ENCODE measurements at regions not wholly inside any gene's neighbourhood (a gene's known extent, or its start where the extent isn't known, plus 50 kb on each side); places are given as distances from the start of the nearest gene placed in this dataset.
"Not testable (repeated sequence)": the region's sequence is repeated elsewhere in the genome, so short reads cannot be mapped to it uniquely, and the experiment has no call there.

DNA sequence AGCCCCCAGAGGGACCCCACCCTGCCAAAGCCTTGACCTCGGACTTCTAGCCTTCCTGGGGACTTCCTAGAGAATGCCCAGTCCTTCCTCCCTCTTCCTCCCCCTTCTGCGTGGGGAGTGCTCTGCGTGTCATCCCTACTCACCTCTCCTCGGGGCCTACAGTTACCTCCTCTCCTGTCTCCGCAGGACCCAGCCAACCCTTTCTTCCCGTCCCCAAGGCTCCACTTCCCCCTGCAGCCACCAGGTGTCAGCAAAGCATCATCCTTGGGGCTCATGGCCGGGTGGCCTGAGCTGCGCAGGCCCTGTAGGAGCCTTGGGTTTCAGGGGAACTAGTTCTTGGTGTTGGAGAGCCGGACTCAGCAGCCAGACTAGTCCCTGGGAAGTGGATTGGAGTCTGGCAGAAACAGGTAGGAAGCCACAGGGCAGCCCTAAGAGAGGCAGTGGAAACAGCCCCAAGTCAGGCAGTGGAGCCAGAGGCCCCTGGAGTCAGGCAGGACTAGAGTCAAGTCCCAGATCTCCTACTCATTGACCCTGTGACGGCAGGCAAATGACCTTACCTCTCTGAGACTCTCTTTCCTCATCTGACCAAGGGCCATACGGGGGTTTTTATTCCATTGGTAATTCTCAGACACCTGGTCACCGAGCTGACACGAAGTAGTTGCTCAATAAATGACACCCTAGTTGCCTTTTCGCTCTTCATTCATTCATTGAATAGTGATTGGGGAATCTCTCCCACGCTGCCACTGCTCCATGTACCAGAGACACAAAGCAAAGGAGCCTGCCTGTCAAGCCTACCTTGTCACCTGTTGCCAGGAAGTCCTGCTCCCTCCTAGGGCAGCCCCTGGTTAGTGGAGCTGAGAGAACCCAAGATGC, 101.8 kb upstream of the GRK3 start:
- peak; percentile 98 for ATAC-seq

DNA sequence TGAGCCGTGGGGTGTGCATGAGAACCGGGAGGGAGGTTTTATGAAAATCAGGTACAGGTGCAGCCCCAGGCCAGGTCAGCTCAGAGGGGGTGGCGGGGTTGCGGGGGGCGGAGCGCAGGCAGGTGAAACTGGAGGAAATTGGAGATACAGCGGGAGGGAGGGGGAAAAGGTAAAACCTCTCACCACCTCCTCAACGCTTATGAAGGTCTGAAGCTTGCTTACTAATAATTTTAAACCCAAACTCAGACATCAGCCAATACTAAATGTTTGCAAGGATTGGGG, 101.2 kb upstream of the GRK3 start:
- ATAC-seq, result not testable (repeated sequence)

DNA sequence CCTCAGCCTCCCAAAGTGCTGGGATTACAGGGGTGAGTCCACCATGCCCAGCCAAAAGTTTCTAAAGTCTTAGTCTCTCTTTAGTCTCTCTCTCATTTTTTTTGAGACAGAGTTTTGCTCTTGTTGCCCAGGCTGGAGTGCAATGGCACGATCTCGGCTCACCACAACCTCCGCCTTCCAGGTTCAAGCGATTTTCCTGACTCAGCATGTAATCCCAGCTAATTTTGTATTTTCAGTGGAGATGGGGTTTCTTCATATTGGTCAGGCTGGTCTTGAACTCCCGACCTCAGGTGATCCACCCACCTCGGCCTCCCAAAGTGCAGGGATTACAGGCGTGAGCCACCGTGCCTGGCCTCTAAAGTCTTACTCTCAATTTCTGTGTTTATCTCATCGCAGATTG, 100.1 kb upstream of the GRK3 start:
- not testable (repeated sequence) for ATAC-seq

DNA sequence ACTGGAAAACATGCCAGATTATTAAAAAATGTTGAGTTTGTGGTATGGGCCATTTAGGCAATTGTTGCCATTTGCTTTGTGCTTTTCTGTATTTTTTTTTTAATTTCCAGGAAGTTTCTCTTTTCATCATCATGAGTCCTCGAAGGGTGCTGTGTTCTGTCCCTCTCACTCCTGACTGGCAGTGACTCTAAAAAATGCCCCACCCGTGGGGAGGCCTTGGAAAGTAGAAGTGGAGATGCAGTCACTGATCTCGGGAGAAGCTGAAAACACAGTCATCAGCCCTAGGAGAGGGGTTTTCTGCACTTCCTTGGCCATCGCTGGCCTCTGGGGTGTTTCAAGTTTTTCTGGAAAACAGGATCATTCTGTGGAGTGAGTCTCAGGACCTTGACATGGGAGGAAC, 98.5 kb upstream of the GRK3 start:
- ATAC-seq, result no peak
- TF ChIP-seq ZC3H10 (CRISPR knock-in tag; IDR thresholded peaks at IDR 0.05) (no peak), OSR1 (CRISPR knock-in tag; IDR thresholded peaks at IDR 0.05) (no peak), TCF4 (CRISPR knock-in tag; IDR thresholded peaks at IDR 0.05; ENCODE audit: borderline replicate concordance) (no peak), ZFP3 (CRISPR knock-in tag; IDR thresholded peaks at IDR 0.05) (no peak), TOX (CRISPR knock-in tag; IDR thresholded peaks at IDR 0.05; ENCODE audit: borderline replicate concordance) (no peak), PPARA (CRISPR knock-in tag; IDR thresholded peaks at IDR 0.05; ENCODE audit: borderline replicate concordance) (no peak), ZNF70 (CRISPR knock-in tag; IDR thresholded peaks at IDR 0.05) (no peak), ZNF565 (CRISPR knock-in tag; conservative IDR thresholded peaks at IDR 0.05; ENCODE audit: low read depth) (no peak), ARNTL (CRISPR knock-in tag; IDR thresholded peaks at IDR 0.05; ENCODE audit: borderline replicate concordance, low read depth) (no peak), ESRRG (CRISPR knock-in tag; IDR thresholded peaks at IDR 0.05) (no peak), ISL1 (CRISPR knock-in tag; IDR thresholded peaks at IDR 0.05) (no peak), BACH2 (CRISPR knock-in tag; IDR thresholded peaks at IDR 0.05; ENCODE audit: borderline replicate concordance) (no peak), CSDC2 (CRISPR knock-in tag; IDR thresholded peaks at IDR 0.05) (no peak)
- TF ChIP-seq, protein P1, sequence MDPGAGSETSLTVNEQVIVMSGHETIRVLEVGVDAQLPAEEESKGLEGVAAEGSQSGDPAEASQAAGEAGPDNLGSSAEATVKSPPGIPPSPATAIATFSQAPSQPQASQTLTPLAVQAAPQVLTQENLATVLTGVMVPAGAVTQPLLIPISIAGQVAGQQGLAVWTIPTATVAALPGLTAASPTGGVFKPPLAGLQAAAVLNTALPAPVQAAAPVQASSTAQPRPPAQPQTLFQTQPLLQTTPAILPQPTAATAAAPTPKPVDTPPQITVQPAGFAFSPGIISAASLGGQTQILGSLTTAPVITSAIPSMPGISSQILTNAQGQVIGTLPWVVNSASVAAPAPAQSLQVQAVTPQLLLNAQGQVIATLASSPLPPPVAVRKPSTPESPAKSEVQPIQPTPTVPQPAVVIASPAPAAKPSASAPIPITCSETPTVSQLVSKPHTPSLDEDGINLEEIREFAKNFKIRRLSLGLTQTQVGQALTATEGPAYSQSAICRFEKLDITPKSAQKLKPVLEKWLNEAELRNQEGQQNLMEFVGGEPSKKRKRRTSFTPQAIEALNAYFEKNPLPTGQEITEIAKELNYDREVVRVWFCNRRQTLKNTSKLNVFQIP (CRISPR knock-in tag; IDR thresholded peaks at IDR 0.05; ENCODE audit: borderline replicate concordance, low read depth), result no peak
- TF ChIP-seq, protein P2, sequence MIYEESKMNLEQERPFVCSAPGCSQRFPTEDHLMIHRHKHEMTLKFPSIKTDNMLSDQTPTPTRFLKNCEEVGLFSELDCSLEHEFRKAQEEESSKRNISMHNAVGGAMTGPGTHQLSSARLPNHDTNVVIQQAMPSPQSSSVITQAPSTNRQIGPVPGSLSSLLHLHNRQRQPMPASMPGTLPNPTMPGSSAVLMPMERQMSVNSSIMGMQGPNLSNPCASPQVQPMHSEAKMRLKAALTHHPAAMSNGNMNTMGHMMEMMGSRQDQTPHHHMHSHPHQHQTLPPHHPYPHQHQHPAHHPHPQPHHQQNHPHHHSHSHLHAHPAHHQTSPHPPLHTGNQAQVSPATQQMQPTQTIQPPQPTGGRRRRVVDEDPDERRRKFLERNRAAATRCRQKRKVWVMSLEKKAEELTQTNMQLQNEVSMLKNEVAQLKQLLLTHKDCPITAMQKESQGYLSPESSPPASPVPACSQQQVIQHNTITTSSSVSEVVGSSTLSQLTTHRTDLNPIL (CRISPR knock-in tag; IDR thresholded peaks at IDR 0.05; ENCODE audit: low read depth), result no peak
- TF ChIP-seq, protein P3, sequence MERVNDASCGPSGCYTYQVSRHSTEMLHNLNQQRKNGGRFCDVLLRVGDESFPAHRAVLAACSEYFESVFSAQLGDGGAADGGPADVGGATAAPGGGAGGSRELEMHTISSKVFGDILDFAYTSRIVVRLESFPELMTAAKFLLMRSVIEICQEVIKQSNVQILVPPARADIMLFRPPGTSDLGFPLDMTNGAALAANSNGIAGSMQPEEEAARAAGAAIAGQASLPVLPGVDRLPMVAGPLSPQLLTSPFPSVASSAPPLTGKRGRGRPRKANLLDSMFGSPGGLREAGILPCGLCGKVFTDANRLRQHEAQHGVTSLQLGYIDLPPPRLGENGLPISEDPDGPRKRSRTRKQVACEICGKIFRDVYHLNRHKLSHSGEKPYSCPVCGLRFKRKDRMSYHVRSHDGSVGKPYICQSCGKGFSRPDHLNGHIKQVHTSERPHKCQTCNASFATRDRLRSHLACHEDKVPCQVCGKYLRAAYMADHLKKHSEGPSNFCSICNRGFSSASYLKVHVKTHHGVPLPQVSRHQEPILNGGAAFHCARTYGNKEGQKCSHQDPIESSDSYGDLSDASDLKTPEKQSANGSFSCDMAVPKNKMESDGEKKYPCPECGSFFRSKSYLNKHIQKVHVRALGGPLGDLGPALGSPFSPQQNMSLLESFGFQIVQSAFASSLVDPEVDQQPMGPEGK (CRISPR knock-in tag; IDR thresholded peaks at IDR 0.05; ENCODE audit: borderline replicate concordance), result no peak
- TF ChIP-seq, protein P4, sequence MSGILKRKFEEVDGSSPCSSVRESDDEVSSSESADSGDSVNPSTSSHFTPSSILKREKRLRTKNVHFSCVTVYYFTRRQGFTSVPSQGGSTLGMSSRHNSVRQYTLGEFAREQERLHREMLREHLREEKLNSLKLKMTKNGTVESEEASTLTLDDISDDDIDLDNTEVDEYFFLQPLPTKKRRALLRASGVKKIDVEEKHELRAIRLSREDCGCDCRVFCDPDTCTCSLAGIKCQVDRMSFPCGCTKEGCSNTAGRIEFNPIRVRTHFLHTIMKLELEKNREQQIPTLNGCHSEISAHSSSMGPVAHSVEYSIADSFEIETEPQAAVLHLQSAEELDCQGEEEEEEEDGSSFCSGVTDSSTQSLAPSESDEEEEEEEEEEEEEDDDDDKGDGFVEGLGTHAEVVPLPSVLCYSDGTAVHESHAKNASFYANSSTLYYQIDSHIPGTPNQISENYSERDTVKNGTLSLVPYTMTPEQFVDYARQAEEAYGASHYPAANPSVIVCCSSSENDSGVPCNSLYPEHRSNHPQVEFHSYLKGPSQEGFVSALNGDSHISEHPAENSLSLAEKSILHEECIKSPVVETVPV (CRISPR knock-in tag; IDR thresholded peaks at IDR 0.05), result no peak
- TF ChIP-seq, protein P5, sequence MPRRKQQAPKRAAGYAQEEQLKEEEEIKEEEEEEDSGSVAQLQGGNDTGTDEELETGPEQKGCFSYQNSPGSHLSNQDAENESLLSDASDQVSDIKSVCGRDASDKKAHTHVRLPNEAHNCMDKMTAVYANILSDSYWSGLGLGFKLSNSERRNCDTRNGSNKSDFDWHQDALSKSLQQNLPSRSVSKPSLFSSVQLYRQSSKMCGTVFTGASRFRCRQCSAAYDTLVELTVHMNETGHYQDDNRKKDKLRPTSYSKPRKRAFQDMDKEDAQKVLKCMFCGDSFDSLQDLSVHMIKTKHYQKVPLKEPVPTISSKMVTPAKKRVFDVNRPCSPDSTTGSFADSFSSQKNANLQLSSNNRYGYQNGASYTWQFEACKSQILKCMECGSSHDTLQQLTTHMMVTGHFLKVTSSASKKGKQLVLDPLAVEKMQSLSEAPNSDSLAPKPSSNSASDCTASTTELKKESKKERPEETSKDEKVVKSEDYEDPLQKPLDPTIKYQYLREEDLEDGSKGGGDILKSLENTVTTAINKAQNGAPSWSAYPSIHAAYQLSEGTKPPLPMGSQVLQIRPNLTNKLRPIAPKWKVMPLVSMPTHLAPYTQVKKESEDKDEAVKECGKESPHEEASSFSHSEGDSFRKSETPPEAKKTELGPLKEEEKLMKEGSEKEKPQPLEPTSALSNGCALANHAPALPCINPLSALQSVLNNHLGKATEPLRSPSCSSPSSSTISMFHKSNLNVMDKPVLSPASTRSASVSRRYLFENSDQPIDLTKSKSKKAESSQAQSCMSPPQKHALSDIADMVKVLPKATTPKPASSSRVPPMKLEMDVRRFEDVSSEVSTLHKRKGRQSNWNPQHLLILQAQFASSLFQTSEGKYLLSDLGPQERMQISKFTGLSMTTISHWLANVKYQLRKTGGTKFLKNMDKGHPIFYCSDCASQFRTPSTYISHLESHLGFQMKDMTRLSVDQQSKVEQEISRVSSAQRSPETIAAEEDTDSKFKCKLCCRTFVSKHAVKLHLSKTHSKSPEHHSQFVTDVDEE (CRISPR knock-in tag; IDR thresholded peaks at IDR 0.05), result no peak
